Suprapubic skin (tissue), 4 donors: ENCODE measurements at regions not wholly inside any gene's neighbourhood (a gene's known extent, or its start where the extent isn't known, plus 50 kb on each side); places are given as distances from the start of the nearest gene placed in this dataset.

Experiments
- EP300 ChIP-seq: sonication (generic); formaldehyde crosslinking; IDR thresholded peaks from one replicate; pipeline ENCODE4 v1.6.1; 2017; ENCODE audit warnings: antibody characterized with exemption
- POLR2A ChIP-seq, 2 donors: fragments of 450-650 bp; IDR thresholded peaks; one replicate each; pipeline ENCODE4 v1.6.1; 2017; ENCODE audit warnings: antibody characterized with exemption in 2 of 2, mild to moderate bottlenecking in 2 of 2, moderate library complexity in 2 of 2
- POLR2AphosphoS5 ChIP-seq, 3 donors: sonication (generic); formaldehyde crosslinking; IDR thresholded peaks; one replicate each; pipeline ENCODE4 v1.6.1; 2017; ENCODE audit warnings: antibody characterized with exemption in 3 of 3
- TF ChIP-seq, protein P1 (sequence below), 2 donors: fragments of 200-600 bp in 1 of 2; fragments of 450-650 bp in 1 of 2; sonication (generic) in 1 of 2; IDR thresholded peaks; one replicate each; pipeline ENCODE4 v1.5.1; 2016 to 2019; ENCODE audit warnings: antibody characterized with exemption in 2 of 2, mild to moderate bottlenecking in 1 of 2, moderate library complexity in 1 of 2

GRCh38 chr6:84979541-84979940 is 215.1 kb upstream of the TBX18 start:
- TF ChIP-seq EP300: no peak
- TF ChIP-seq, protein P1, sequence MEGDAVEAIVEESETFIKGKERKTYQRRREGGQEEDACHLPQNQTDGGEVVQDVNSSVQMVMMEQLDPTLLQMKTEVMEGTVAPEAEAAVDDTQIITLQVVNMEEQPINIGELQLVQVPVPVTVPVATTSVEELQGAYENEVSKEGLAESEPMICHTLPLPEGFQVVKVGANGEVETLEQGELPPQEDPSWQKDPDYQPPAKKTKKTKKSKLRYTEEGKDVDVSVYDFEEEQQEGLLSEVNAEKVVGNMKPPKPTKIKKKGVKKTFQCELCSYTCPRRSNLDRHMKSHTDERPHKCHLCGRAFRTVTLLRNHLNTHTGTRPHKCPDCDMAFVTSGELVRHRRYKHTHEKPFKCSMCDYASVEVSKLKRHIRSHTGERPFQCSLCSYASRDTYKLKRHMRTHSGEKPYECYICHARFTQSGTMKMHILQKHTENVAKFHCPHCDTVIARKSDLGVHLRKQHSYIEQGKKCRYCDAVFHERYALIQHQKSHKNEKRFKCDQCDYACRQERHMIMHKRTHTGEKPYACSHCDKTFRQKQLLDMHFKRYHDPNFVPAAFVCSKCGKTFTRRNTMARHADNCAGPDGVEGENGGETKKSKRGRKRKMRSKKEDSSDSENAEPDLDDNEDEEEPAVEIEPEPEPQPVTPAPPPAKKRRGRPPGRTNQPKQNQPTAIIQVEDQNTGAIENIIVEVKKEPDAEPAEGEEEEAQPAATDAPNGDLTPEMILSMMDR (IDR thresholded peaks at IDR 0.05): no peak
- no peak for TF ChIP-seq POLR2AphosphoS5 (IDR thresholded peaks at IDR 0.05)
- TF ChIP-seq POLR2A (IDR thresholded peaks at IDR 0.05): no peak
